M059J (cell line): ENCODE measurements at regions not wholly inside any gene's neighbourhood (a gene's known extent, or its start where the extent isn't known, plus 50 kb on each side); places are given as distances from the start of the nearest gene placed in this dataset.
"Not testable (repeated sequence)": the region's sequence is repeated elsewhere in the genome, so short reads cannot be mapped to it uniquely, and the experiment has no call there.

Source experiments
- DNase-seq: peaks from one replicate; pipeline ENCODE4 v3.0.0-alpha.2; 2012; ENCODE audit warnings: low read depth

GRCh38 chr15:20089541-20089940 is 452.1 kb downstream of the GOLGA6L6 start:
- not testable (repeated sequence) for DNase-seq

GRCh38 chr15:20084026-20084425 is 457.6 kb downstream of the GOLGA6L6 start:
- DNase-seq = not testable (repeated sequence)

- not testable (repeated sequence) for DNase-seq
Measured at GRCh38 chr15:20074082-20074481, 467.5 kb downstream of the GOLGA6L6 start.

DNA sequence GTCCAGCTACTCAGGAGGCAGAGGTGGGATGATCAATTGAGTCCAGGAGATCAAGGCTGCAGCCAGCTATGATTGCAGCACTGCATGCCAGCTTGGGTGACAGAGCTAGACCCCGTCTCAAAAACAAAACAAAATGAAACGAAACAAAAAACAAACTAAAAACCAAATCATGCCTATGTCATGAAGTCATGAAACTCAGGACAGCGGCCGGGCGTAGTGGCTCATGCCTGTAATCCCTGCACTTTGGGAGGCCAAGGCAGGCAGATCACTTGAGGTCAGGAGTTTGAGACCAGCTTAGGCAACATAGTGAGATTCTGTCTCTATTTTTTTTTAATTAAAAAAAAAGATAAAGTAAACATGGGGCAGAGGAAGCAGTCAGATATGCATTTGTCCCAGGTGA is 472.6 kb downstream of the GOLGA6L6 start:
- DNase-seq = not testable (repeated sequence)

DNA sequence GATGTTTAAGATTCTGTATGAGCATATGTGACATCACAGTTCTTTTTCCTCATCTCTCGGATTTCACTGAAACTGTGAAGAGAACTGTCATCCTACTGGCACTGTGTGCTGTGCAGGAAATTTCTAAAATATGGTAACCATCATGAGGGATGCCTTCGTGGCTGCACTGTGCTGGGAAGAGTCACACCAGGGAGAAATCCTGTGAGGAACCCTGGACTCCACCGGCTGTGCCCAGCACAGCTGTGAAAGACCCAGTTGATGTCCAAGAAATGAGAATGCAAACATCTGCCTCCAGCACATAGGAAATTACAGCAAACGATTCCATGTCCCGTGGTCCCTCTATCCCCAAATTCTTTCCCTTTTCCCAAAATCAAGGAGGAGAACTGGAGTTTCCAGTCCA is 475.4 kb downstream of the GOLGA6L6 start:
- not testable (repeated sequence) for DNase-seq

DNA sequence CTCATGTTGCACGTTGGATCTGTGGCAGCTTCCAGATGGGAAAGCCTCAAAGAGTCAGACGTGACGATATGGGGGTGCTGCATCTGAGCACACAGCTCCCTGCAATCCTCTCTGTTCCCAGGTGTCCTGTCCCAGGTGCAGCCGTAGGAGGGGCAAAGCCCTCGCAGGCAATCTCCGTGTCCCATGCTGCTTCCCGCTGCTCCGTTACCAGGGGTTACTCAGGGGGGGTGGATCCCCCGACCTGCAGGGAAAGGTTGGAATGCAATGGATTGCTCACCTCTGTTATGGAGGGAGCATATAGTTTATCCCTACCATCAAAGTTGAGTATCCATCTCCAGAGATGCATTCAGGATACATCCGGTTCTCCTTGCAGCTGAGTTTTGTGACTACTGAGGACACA is 476.1 kb downstream of the GOLGA6L6 start:
- DNase-seq = not testable (repeated sequence)

- not testable (repeated sequence) for DNase-seq
Measured at GRCh38 chr15:20063167-20063566, 478.4 kb downstream of the GOLGA6L6 start.

- DNase-seq = not testable (repeated sequence)
Measured at GRCh38 chr15:20060838-20061237, 480.8 kb downstream of the GOLGA6L6 start.

- DNase-seq = not testable (repeated sequence)
Measured at GRCh38 chr15:20056871-20057270, 484.7 kb downstream of the GOLGA6L6 start.

DNA sequence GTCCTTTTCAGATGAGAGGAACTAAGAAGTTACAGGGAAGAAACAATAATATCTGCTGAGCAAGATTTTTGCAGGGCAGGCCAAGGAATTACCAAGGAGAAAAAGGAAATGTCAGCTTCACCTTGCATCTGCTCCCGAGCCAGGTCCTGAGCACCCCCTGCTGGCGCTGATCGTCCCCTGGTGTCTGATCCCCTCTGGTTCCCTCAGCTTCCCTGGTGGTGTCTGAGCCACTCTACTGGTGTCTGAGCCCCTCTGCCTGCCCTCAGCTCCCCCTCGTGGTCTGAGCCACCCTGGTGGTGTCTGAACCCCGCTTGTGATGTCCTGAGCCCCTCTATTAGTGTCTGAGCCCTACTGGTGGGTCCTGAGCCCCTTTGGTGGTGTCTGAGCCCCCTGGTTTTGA is 485.7 kb downstream of the GOLGA6L6 start:
- not testable (repeated sequence) for DNase-seq

- not testable (repeated sequence) for DNase-seq
Measured at GRCh38 chr15:20048189-20048588, 493.4 kb downstream of the GOLGA6L6 start.

GRCh38 chr15:20045165-20045564 is 496.4 kb downstream of the GOLGA6L6 start:
- not testable (repeated sequence) for DNase-seq

DNA sequence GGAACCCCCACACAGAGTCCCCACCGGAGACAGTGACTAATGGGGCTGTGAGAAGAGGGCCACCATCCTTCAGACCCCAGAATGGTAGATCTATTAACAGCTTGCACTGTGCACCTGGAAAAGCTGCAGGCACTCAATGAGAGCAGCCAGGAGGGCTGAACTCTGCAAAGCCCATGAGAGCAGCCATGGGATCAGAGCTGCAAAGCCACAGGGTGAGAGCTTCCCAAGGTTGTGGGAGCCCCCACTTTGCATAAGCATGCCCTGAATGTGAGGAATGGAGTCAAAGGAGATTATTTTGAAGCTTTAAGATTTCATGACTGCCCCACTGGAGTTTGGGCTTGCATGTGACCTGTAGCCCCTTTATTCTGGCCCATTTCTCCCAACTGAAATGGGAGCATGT is 500.9 kb downstream of the GOLGA6L6 start:
- DNase-seq = not testable (repeated sequence)

DNA sequence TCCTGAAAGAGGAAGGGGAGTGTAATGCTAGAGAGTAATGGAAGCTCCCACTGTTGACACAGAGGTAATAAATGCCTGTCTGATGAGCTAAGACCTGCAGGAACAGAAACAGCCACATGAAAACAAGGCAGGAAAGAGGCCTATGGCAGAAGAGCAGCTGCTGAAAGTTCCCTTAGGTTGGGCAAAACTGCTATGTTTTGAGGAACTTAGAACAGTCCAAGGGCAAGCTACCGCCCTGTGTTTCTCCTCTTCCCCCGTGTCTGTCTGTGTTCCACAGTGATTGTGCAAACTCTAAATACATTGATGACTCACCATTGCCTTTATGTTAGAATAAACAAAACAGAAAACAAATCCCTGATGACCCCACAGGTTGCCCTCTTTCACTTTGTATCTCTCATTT is 516.6 kb downstream of the GOLGA6L6 start:
- DNase-seq = not testable (repeated sequence)

- DNase-seq = not testable (repeated sequence)
Measured at GRCh38 chr15:20022349-20022748, 519.3 kb downstream of the GOLGA6L6 start.

GRCh38 chr15:20021351-20021750 is 520.2 kb downstream of the GOLGA6L6 start:
- DNase-seq = not testable (repeated sequence)

- not testable (repeated sequence) for DNase-seq
Measured at GRCh38 chr15:20020588-20020987, 521.0 kb downstream of the GOLGA6L6 start.

DNA sequence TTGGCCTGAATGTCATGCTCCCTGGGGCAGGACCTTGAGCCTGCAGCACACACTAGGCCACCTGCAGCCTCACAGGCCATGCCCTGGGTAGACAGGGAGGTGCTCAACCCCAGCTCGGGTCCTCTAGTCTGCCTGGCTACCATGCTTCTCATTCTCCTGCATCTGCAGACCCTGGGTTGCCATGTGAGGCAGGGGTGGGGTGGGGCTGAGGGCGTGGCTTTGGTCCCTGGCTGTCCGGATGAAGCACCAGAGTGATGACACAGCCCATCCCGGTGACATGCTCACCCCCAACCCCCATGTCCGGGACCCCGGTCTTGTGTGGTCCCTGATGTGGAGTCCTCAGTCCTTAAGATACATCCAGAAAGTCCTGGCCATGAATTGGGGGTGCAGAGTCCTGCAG is 521.8 kb downstream of the GOLGA6L6 start:
- DNase-seq = not testable (repeated sequence)

GRCh38 chr15:20017581-20017980 is 524.0 kb downstream of the GOLGA6L6 start:
- not testable (repeated sequence) for DNase-seq

DNA sequence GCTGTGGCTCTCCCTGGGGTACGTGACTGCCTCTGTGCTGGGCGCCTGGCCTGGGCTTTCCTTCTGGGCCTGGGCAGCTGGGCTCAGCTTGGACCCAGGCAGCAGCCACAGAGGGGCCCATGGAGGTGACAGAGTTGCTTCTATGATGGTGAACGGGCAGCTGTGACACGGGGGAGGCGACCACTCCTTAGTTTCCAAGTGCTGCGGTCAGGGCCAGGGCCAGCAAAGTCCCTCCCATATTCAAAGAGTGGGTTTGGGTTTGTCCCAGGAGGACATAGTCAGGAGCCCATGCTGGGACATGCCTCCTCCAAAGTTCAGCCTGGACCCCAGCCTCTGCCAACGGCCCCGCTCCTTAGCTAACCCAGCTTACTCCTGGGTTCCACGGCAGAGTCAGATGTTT is 524.7 kb downstream of the GOLGA6L6 start:
- DNase-seq = not testable (repeated sequence)

GRCh38 chr15:20012837-20013236 is 528.8 kb downstream of the GOLGA6L6 start:
- not testable (repeated sequence) for DNase-seq

DNA sequence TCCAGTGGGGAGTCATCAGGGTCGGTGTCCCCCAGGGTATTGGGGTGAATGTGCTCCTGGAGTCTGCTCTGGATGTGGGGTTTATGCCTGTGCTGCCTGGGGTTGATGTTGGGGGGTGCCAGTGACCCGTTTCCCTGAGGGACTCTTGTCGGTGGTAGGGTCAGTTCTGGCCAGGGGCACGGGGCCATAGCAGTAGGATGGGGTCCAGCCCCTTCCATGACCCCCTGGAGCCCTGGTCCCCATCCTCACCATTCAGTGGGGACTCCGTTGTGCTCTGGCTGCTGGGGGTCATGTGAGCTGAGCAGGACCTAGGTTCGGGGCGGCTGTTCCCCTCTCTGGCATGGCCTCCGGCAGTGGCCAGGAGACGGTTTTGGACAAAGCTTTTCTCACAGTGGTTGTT is 530.8 kb downstream of the GOLGA6L6 start:
- DNase-seq = not testable (repeated sequence)

DNA sequence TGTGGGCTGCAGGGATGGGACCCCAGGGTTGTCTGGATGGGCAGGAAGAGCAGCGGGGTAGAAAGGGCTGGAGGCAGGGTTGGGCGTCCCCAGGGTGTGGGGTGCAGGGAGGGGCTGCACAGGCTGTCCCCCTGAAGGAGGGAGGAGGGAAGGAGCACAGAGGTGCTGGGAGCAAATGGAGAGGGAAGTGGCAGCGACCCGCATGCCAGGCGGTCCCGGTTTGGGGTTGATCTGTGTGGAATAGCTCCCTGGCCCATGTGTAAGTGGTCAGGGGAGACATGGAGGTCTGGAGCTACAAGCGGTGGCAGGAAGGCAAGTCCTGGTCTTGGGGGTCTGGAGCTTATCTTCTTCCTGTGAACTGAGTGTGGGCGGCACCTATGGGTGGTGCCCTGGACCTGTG is 532.0 kb downstream of the GOLGA6L6 start:
- not testable (repeated sequence) for DNase-seq

- DNase-seq = not testable (repeated sequence)
Measured at GRCh38 chr15:20007338-20007737, 534.3 kb downstream of the GOLGA6L6 start.
